Astrocyte of the cerebellum (primary cell): ENCODE measurements at regions not wholly inside any gene's neighbourhood (a gene's known extent, or its start where the extent isn't known, plus 50 kb on each side); places are given as distances from the start of the nearest gene placed in this dataset.

Source experiments
- DNase-seq: peaks from one replicate; pipeline ENCODE4 v3.0.0-alpha.2; 2011; ENCODE audit warnings: low read depth
- H3K4me3 ChIP-seq: 2 replicates; pipeline ENCODE4 v1.5.1; 2011; ENCODE audit warnings: mild to moderate bottlenecking, low read depth, low read length, moderate library complexity
- in situ Hi-C: cut with HindIII; loops from 2 replicates; pipeline ENCODE4 v1.10.0; 2017; ENCODE audit warnings: low sequenced_read_pairs
- TF ChIP-seq, protein P1 (sequence below): IDR thresholded peaks from 2 replicates; pipeline ENCODE4 v1.5.1; 2012; ENCODE audit warnings: low read length, low read depth, moderate library complexity, mild to moderate bottlenecking; ENCODE audit errors: missing control alignments

DNA sequence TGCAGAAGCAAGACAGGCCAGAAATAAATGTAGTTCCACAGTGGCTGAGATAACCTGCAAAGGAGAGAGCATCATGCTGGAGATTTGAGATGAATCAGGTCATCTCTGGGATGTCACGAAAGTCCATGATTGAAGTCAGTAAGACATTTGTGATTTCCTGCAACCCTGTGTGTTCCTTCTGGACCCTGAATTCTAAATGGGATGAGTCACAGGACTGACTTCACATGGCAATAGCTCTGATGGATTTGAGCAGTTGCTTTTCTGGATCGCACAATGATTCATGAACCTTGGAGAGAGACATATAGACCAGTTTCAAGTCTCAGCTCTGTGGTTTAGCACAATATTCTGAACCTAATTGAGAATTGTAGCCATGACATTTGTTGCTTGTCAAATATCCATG lies 102.9 kb downstream of the TSN start:
- H3K4me3 ChIP-seq = no peak overlapping the region
- no peak for DNase-seq
- in situ Hi-C loops = no loop called here
- TF ChIP-seq, protein P1, sequence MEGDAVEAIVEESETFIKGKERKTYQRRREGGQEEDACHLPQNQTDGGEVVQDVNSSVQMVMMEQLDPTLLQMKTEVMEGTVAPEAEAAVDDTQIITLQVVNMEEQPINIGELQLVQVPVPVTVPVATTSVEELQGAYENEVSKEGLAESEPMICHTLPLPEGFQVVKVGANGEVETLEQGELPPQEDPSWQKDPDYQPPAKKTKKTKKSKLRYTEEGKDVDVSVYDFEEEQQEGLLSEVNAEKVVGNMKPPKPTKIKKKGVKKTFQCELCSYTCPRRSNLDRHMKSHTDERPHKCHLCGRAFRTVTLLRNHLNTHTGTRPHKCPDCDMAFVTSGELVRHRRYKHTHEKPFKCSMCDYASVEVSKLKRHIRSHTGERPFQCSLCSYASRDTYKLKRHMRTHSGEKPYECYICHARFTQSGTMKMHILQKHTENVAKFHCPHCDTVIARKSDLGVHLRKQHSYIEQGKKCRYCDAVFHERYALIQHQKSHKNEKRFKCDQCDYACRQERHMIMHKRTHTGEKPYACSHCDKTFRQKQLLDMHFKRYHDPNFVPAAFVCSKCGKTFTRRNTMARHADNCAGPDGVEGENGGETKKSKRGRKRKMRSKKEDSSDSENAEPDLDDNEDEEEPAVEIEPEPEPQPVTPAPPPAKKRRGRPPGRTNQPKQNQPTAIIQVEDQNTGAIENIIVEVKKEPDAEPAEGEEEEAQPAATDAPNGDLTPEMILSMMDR = no peak

DNA sequence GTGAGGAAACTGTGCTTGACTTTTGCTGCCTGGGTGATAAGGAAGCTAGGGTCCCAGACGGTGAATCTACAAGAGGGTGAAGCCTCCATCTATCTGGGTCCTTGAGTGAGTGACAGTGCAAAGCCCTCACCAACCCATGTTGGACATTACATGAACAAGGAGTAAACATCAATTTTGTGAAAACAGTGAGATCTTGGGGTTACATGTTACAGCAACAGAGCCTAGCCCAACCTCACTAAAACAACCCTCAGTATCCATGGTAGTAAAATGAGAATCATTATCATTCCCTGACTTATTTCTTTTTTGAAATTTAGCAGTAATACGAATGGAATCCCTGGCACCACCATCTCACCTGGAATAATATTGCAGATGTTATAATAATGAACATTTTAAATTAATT lies 103.4 kb downstream of the TSN start:
- in situ Hi-C loops = no loop called here
- DNase-seq = no peak
- no peak overlapping the region for H3K4me3 ChIP-seq
- TF ChIP-seq, protein P1 = no peak

DNA sequence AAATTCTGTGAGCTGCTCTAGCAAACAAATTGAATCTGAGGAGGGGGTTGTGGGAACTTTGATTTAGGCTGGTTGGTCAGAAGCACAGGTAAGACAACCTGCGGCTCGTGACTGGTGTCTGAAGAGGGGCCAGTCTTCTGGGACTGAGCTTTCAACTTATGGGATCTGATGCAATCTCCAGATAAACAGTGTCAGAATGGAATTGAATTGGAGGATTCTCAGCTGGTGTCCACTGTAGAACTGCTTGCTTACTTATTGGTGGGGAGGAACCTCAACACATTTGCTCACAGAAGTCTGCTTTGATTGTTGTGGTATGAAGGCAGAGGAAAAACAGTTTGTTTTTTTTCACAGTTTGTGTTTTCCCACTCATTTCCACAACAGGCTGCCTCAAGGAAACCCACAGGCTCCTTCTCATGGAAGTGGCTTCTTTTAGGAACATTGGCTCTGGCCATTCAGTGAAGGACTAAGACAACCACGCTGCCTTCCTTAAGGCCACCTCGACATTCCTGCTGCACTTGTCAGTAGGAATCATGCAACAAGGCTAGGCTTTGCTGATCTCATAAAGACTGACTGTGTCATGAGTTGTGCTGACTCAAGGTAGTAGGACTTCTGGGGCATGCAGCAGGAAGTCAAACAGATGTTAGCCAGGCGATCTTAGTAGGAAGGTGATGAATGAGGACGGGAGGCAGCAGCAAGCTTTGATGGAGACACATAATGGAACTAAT lies 104.7 kb downstream of the TSN start:
- TF ChIP-seq, protein P1 = no peak
- no peak overlapping the region for H3K4me3 ChIP-seq
- no peak for DNase-seq
- in situ Hi-C loops = no loop called here

DNA sequence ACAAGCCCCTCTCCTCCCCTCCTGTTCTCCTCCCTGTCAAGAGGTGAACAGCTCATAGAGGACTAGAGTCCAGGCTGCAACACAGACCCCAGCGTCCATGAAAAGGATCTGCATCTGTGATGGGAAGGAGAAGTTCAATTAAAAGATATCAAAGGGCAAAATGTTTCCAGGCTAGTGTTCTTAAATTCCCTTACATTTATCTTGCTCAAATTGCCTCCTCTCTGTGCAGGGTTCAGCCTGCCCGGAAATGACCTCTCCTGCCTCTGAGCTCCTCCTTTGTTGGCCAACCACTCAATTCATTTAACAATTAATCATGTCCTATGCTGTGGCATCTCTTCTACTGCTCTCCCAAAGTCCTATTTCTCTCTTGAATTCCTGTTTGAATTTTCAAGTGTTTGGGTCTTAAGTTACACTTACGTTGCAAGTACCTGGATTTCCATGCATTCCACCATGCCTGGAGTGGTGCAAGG lies 105.3 kb downstream of the TSN start:
- H3K4me3 ChIP-seq = no peak overlapping the region
- no peak for DNase-seq
- in situ Hi-C loops = no loop called here
- TF ChIP-seq, protein P1 = no peak

DNA sequence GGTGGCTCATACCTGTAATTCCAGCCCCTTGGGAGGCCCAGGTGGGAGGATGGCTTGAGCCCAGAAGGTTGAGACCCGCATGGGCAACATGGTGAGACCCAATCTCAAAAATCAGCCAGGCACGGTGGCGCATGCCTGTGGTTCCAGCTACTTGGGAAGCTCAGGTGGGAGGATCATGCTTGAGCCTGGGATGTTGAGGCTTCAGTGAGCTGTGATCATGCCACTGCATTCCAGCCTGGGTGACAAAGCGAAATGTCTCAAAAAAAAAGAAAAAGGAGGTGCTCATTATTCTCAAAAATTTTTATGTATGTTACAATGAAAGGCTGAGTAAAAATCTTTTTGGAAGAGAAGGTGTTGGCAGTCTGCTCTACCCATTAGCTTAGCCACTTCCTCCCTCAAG lies 106.8 kb downstream of the TSN start:
- TF ChIP-seq, protein P1 = no peak
- H3K4me3 ChIP-seq = no peak overlapping the region
- DNase-seq = no peak
- in situ Hi-C loops = no loop called here

DNA sequence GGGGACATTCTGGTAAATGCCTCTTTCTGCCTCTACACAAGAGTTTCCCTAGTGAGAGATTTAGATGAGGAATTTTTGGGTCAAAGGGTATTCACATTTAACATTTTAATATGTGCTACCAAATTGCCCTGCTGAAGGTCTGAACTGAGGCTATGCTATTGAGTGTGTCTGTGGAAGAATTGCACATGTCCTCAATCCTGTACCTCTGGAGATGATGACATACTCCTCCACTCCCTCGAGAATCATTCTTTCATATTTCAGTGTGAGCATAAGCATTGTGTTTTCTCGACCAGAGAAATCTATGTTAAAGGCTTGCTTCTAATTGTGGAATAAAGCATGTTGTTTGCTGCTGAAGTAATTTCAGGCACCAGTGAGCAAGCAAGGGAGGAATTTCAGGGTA lies 110.5 kb downstream of the TSN start:
- in situ Hi-C loops = no loop called here

More for the DNA sequence above, 110.5 kb downstream of the TSN start:
- no peak overlapping the region for H3K4me3 ChIP-seq
- TF ChIP-seq, protein P1 = no peak
- DNase-seq = no peak
